B cell (primary cell): ENCODE measurements at regions not wholly inside any gene's neighbourhood (a gene's known extent, or its start where the extent isn't known, plus 50 kb on each side); places are given as distances from the start of the nearest gene placed in this dataset.

ENCODE experiments used
- ATAC-seq: fragments of 200-7000 bp; cut with Tn5 transposase; one replicate; pipeline ENCODE4 v1.10.0; 2021; ENCODE audit warnings: low read depth, mild to moderate bottlenecking, moderate number of reproducible peaks, moderate library complexity
- CTCF ChIA-PET: fragments of 350-600 bp; sonication (Branson Sonifier 250); formaldehyde crosslinking; loops from one replicate; lab custom pipeline; 2021; ENCODE audit warnings: antibody characterized with exemption, inconsistent platforms; lab: Charles Lee
- POLR2A ChIA-PET: fragments of 350-600 bp; sonication (Branson Sonifier 250); formaldehyde crosslinking; loops from one replicate; lab custom pipeline; 2021; ENCODE audit warnings: antibody characterized with exemption; lab: Charles Lee
- DNase-seq: peaks from one replicate; pipeline ENCODE4 v3.0.0; 2013
- H2AFZ ChIP-seq: 2 replicates; pipeline ENCODE4 v1.6.1; 2012; ENCODE audit warnings: mild to moderate bottlenecking, low read depth, low read length; ENCODE audit not compliant: insufficient read depth, poor library complexity, severe bottlenecking
- H3K27ac ChIP-seq, 2 donors: 1 replicate in 1 of 2; 2 replicates in 1 of 2; pipeline ENCODE4 v1.5.1; 2012 to 2013; ENCODE audit warnings: low read length in 2 of 2, mild to moderate bottlenecking in 2 of 2, moderate library complexity in 1 of 2
- H3K27me3 ChIP-seq, 4 experiments: fragments of 200-600 bp in 1 of 4; sonication (generic) in 1 of 4; replicated peaks in 1 of 4; 1 replicate in 2 of 4; 2 replicates in 2 of 4; pipeline versions ENCODE4 v1.6.1 to v1.7.0; 2013 to 2016; ENCODE audit warnings: low read length in 3 of 4, mild to moderate bottlenecking in 2 of 4, mixed read lengths in 1 of 4, moderate library complexity in 1 of 4; ENCODE audit not compliant: insufficient read depth in 4 of 4, control insufficient read depth in 3 of 4; ENCODE audit errors: control extremely low read depth in 1 of 4
- H3K36me3 ChIP-seq, 2 experiments: replicated peaks in 1 of 2; 1 replicate in 1 of 2; 2 replicates in 1 of 2; pipeline versions ENCODE4 v1.6.1 to v1.7.1; 2013; ENCODE audit warnings: low read length in 1 of 2; ENCODE audit not compliant: insufficient read depth in 2 of 2, control insufficient read depth in 1 of 2; ENCODE audit errors: control extremely low read depth in 1 of 2, extremely low read depth in 1 of 2
- H3K4me1 ChIP-seq, 2 donors: fragments of 200-600 bp in 1 of 2; sonication (generic) in 1 of 2; 1 replicate in 1 of 2; 2 replicates in 1 of 2; pipeline versions ENCODE4 v1.5.1 to v1.6.1; 2013 to 2017; ENCODE audit warnings: low read length in 2 of 2; ENCODE audit not compliant: control insufficient read depth in 2 of 2, insufficient read depth in 2 of 2
- H3K4me2 ChIP-seq: replicated peaks from 2 replicates; pipeline ENCODE3; 2012; ENCODE audit warnings: mild to moderate bottlenecking, low read depth, low read length; ENCODE audit not compliant: poor library complexity, severe bottlenecking
- H3K4me3 ChIP-seq, 5 experiments: fragments of 200-600 bp in 1 of 5; sonication (generic) in 1 of 5; 1 replicate in 3 of 5; 2 replicates in 2 of 5; pipeline versions ENCODE4 v1.5.1 to v1.7.0; 2011 to 2016; ENCODE audit warnings: low read length in 4 of 5, mild to moderate bottlenecking in 4 of 5, low read depth in 2 of 5, control low read depth in 1 of 5, moderate library complexity in 1 of 5; ENCODE audit not compliant: insufficient read depth in 1 of 5; ENCODE audit errors: control extremely low read depth in 1 of 5, extremely low read depth in 1 of 5
- H3K79me2 ChIP-seq: fragments of 200-600 bp; sonication (generic); one replicate; pipeline ENCODE4 v1.6.0; 2016; ENCODE audit warnings: low read length; ENCODE audit not compliant: control insufficient read depth, insufficient read depth
- H3K9ac ChIP-seq: fragments of 200-600 bp; sonication (generic); 2 replicates; pipeline ENCODE4 v1.6.1; 2017; ENCODE audit warnings: mild to moderate bottlenecking, low read length, moderate library complexity
- H3K9me3 ChIP-seq, 3 donors: one replicate each; pipeline versions ENCODE4 v1.6.1 to v1.7.1; 2013; ENCODE audit warnings: low read length in 2 of 3; ENCODE audit not compliant: control insufficient read depth in 2 of 3, insufficient read depth in 1 of 3; ENCODE audit errors: control extremely low read depth in 1 of 3
- H4K20me1 ChIP-seq: 2 replicates; pipeline ENCODE4 v1.6.0; 2012; ENCODE audit warnings: mild to moderate bottlenecking, low read length; ENCODE audit not compliant: insufficient read depth, control insufficient read depth, poor library complexity, severe bottlenecking
- H3K27ac Mint-ChIP-seq: one replicate; pipeline ENCODE4 v1.8.0; 2021; ENCODE audit warnings: mixed read lengths
- H3K27me3 Mint-ChIP-seq: one replicate; pipeline ENCODE4 v1.8.0; 2021; ENCODE audit warnings: mixed read lengths
- H3K4me1 Mint-ChIP-seq: one replicate; pipeline ENCODE4 v1.8.0; 2021; ENCODE audit warnings: mixed read lengths
- H3K4me3 Mint-ChIP-seq: one replicate; pipeline ENCODE4 v1.8.0; 2021; ENCODE audit warnings: mixed read lengths
- H3K9me3 Mint-ChIP-seq: one replicate; pipeline ENCODE4 v1.8.0; 2022; ENCODE audit warnings: mixed read lengths; ENCODE audit not compliant: insufficient read depth
- CTCF ChIP-seq: fragments of 200-600 bp; IDR thresholded peaks from one replicate; pipeline ENCODE4 v1.8.0; 2022; ENCODE audit warnings: antibody characterized with exemption, mild to moderate bottlenecking
- EZH2 ChIP-seq: IDR thresholded peaks from 2 replicates; pipeline ENCODE4 v1.6.1; 2012; ENCODE audit warnings: borderline replicate concordance, low read depth, mild to moderate bottlenecking, moderate library complexity, low read length; ENCODE audit not compliant: insufficient read depth, poor library complexity, severe bottlenecking
- WGBS: methylation state at CpG from one replicate; pipeline ENCODE4 v1.1.5; 2013; ENCODE audit warnings: missing lambda C conversion rate; ENCODE audit not compliant: insufficient coverage; 5-methylcytosine and 5-hydroxymethylcytosine counted together
- intact Hi-C: fragments of 100-400 bp; cut with micrococcal nuclease; formaldehyde crosslinking; loops from one replicate; pipeline ENCODE4 v1.10.0; 2022

GRCh38 chr5:33205079-33205478, 235.7 kb upstream of the TARS1 start:
- no peaks in the 10 kb centered on the region for H3K4me1 ChIP-seq
- H3K36me3 ChIP-seq = no peaks in the 10 kb centered on the region
- no peak overlapping the region for H3K4me3 ChIP-seq
- H3K27me3 ChIP-seq = no peaks in the 10 kb centered on the region
- H2AFZ ChIP-seq = no peak overlapping the region
- Mint-ChIP-seq H3K9me3 (no peaks in the 10 kb centered on the region), H3K27me3 (no peaks in the 10 kb centered on the region), H3K4me3 (no peak overlapping the region), H3K4me1 (no peaks in the 10 kb centered on the region), H3K27ac (no peak overlapping the region)
- WGBS = no CpG with 5 or more reads among the region's 3 CpGs
- TF ChIP-seq CTCF = no peak
- TF ChIP-seq EZH2 = no peak
- intact Hi-C loops = no loop called here
- ChIA-PET CTCF (no interaction called here), POLR2A (no interaction called here)
- no peak overlapping the region for H3K27ac ChIP-seq
- no peaks in the 10 kb centered on the region for H3K9me3 ChIP-seq
- no peaks in the 10 kb centered on the region for H4K20me1 ChIP-seq
- no peak for ATAC-seq
- no peak overlapping the region for H3K9ac ChIP-seq
- no peak overlapping the region for H3K4me2 ChIP-seq
- no peaks in the 10 kb centered on the region for H3K79me2 ChIP-seq
- no peak for DNase-seq

- Mint-ChIP-seq H3K9me3 (no peaks in the 10 kb centered on the region), H3K27ac (no peak overlapping the region), H3K27me3 (no peaks in the 10 kb centered on the region), H3K4me3 (no peak overlapping the region), H3K4me1 (no peaks in the 10 kb centered on the region)
- no peak for TF ChIP-seq CTCF
- no peak for TF ChIP-seq EZH2
- 100% methylated on average over 1 of the region's 1 CpG for WGBS
- Histone ChIP-seq H3K4me1 (no peaks in the 10 kb centered on the region), H4K20me1 (no peaks in the 10 kb centered on the region), H3K9me3 (no peaks in the 10 kb centered on the region), H3K4me3 (no peak overlapping the region), H3K27ac (no peak overlapping the region), H3K9ac (no peak overlapping the region), H3K36me3 (no peaks in the 10 kb centered on the region), H3K79me2 (no peaks in the 10 kb centered on the region), H3K4me2 (no peak overlapping the region), H2AFZ (no peak overlapping the region), H3K27me3 (no peaks in the 10 kb centered on the region)
- POLR2A ChIA-PET = no interaction called here
- intact Hi-C loops = no loop called here
- ATAC-seq = no peak
- CTCF ChIA-PET = no interaction called here
- DNase-seq = no peak
These were observed 234.9 kb upstream of the TARS1 start for GRCh38 chr5:33205727-33206410.
